GM12873 (cell line): ENCODE measurements at regions not wholly inside any gene's neighbourhood (a gene's known extent, or its start where the extent isn't known, plus 50 kb on each side); places are given as distances from the start of the nearest gene placed in this dataset.

Experiments
- CTCF ChIP-seq: IDR thresholded peaks from 2 replicates; pipeline ENCODE4 v1.5.1; 2012; ENCODE audit warnings: low read depth, mild to moderate bottlenecking, moderate library complexity, low read length, control low read depth; ENCODE audit not compliant: insufficient read depth; ENCODE audit errors: missing control alignments

GRCh38 chr14:97031530-97031929 is 234.3 kb downstream of the VRK1 start:
- TF ChIP-seq CTCF, result no peak

- TF ChIP-seq CTCF, result no peak
Observed at GRCh38 chr14:97033556-97034081, 236.4 kb downstream of the VRK1 start.

GRCh38 chr14:97036086-97036852 is 239.1 kb downstream of the VRK1 start:
- no peak for TF ChIP-seq CTCF

- no peak for TF ChIP-seq CTCF
Observed at GRCh38 chr14:97039717-97040363, 242.7 kb downstream of the VRK1 start.

GRCh38 chr14:97046967-97047366 is 249.8 kb downstream of the VRK1 start:
- TF ChIP-seq CTCF, result no peak

GRCh38 chr14:97052001-97052400 is 254.8 kb downstream of the VRK1 start:
- TF ChIP-seq CTCF, result no peak

- TF ChIP-seq CTCF, result no peak
Observed at GRCh38 chr14:97053941-97054340, 256.8 kb downstream of the VRK1 start.
